Psoas muscle (tissue), 7 donors: ENCODE measurements at regions not wholly inside any gene's neighbourhood (a gene's known extent, or its start where the extent isn't known, plus 50 kb on each side); places are given as distances from the start of the nearest gene placed in this dataset.

Experiments
- ATAC-seq, 4 donors: fragments of 200-7000 bp; cut with Tn5 transposase; one replicate each; pipeline ENCODE4 v1.9.1; 2020; ENCODE audit warnings: moderate library complexity in 3 of 4, mild to moderate bottlenecking in 2 of 4
- DNase-seq, 2 donors: peaks; one replicate each; pipeline ENCODE4 v3.0.0-alpha.2; 2020
- H3K27ac ChIP-seq: fragments of 200-600 bp; one replicate; pipeline ENCODE4 v1.8.0; 2022
- H3K27me3 ChIP-seq, 3 donors: fragments of 200-600 bp in 1 of 3; one replicate each; pipeline versions ENCODE4 v1.6.1 to v1.8.0; 2013 to 2022; ENCODE audit warnings: low read length in 2 of 3, mild to moderate bottlenecking in 2 of 3, moderate library complexity in 1 of 3; ENCODE audit not compliant: insufficient read depth in 3 of 3
- H3K36me3 ChIP-seq, 2 donors: fragments of 200-600 bp in 1 of 2; one replicate each; pipeline versions ENCODE4 v1.6.1 to v1.8.0; 2013 to 2022; ENCODE audit warnings: low read depth in 1 of 2, mild to moderate bottlenecking in 1 of 2, moderate library complexity in 1 of 2; ENCODE audit not compliant: insufficient read depth in 1 of 2
- H3K4me1 ChIP-seq: fragments of 200-600 bp; one replicate; pipeline ENCODE4 v1.8.0; 2022
- H3K4me3 ChIP-seq: fragments of 200-600 bp; one replicate; pipeline ENCODE4 v1.8.0; 2022; ENCODE audit warnings: mild to moderate bottlenecking
- H3K9me3 ChIP-seq: fragments of 200-600 bp; one replicate; pipeline ENCODE4 v1.8.0; 2022
- CTCF ChIP-seq: fragments of 200-600 bp; IDR thresholded peaks from one replicate; pipeline ENCODE4 v1.8.0; 2022; ENCODE audit warnings: antibody characterized with exemption
- WGBS, 3 donors: extraction: QIAGEN DNeasy Blood & Tissue Kit; methylation state at CpG; one replicate each; pipeline versions ENCODE4 v1.1.6 to v1.1.7; 2013; 5-methylcytosine and 5-hydroxymethylcytosine counted together
- intact Hi-C, 2 donors: fragments of 100-400 bp; cut with DNase I; formaldehyde crosslinking; loops; one replicate each; pipeline versions ENCODE4 v1.11.0 to v1.14.2; 2022
- donor health status: healthy with polysubstance abuse.
- donor health status: DM: no; HTN: no; CAD: no; lungs with moderate emphysema.
- donor health status: Bipolar disorder and iron deficiency.
- donor health status: healthy.
- donor health status: DM: yes; HTN: yes; CAD: no.
- donor health status: DM: no; HTN: no; CAD: no.
- donor health status: DM: yes; HTN: yes; CAD: no.

- H3K4me3 ChIP-seq: no peak overlapping the region
- ATAC-seq (no peak), DNase-seq (no peak)
- intact Hi-C loops: no loop called here
- H3K9me3 ChIP-seq: no peaks in the 10 kb centered on the region
- H3K4me1 ChIP-seq: peaks cover 6% of the 10 kb centered on the region
- no peaks in the 10 kb centered on the region for H3K36me3 ChIP-seq
- H3K27ac ChIP-seq: no peak overlapping the region
- TF ChIP-seq CTCF: no peak
- 52 to 58% (median 58%) methylated on average over 1 of the region's 1 CpG for WGBS, 3 donors
- H3K27me3 ChIP-seq: no peaks in the 10 kb centered on the region
Measured at GRCh38 chr2:149741646-149742045, 154.1 kb upstream of the MMADHC start.

- no peaks in the 10 kb centered on the region for H3K27me3 ChIP-seq
- peaks cover 6% of the 10 kb centered on the region for H3K4me1 ChIP-seq
- H3K36me3 ChIP-seq: no peaks in the 10 kb centered on the region
- intact Hi-C loops: no loop called here
- ATAC-seq: no peak
- 83 to 91% (median 84%) methylated on average over 1 of the region's 1 CpG for WGBS, 3 donors
- no peak overlapping the region for H3K27ac ChIP-seq
- no peak overlapping the region for H3K4me3 ChIP-seq
- TF ChIP-seq CTCF: no peak
- DNase-seq: no peak
- no peaks in the 10 kb centered on the region for H3K9me3 ChIP-seq
Measured at GRCh38 chr2:149740490-149740889, 152.9 kb upstream of the MMADHC start.

- ATAC-seq: no peak
- intact Hi-C loops: no loop called here
Measured at GRCh38 chr2:149739883-149740265, 152.3 kb upstream of the MMADHC start.

GRCh38 chr2:149739171-149739882 is 151.8 kb upstream of the MMADHC start:
- Histone ChIP-seq H3K36me3 (no peaks in the 10 kb centered on the region), H3K27me3 (no peaks in the 10 kb centered on the region), H3K27ac (no peak overlapping the region), H3K9me3 (no peaks in the 10 kb centered on the region), H3K4me3 (no peak overlapping the region), H3K4me1 (peaks cover under 1% of the 10 kb centered on the region)
- DNase-seq (no peak), ATAC-seq (no peak)
- 84 to 89% (median 87%) methylated on average over 6 of the region's 6 CpGs for WGBS, 3 donors
- intact Hi-C loops: no loop called here
- no peak for TF ChIP-seq CTCF

More at GRCh38 chr2:149739883-149740265, 152.3 kb upstream of the MMADHC start:
- Histone ChIP-seq H3K4me1 (peaks cover 6% of the 10 kb centered on the region), H3K36me3 (no peaks in the 10 kb centered on the region), H3K27ac (no peak overlapping the region), H3K9me3 (no peaks in the 10 kb centered on the region), H3K27me3 (no peaks in the 10 kb centered on the region), H3K4me3 (no peak overlapping the region)
- no peak for TF ChIP-seq CTCF
- WGBS, 3 donors: 93 to 95% (median 93%) methylated on average over 4 of the region's 4 CpGs
- no peak for DNase-seq

GRCh38 chr2:149738767-149739166 is 151.2 kb upstream of the MMADHC start:
- intact Hi-C loops: no loop called here
- no peaks in the 10 kb centered on the region for H3K27me3 ChIP-seq
- no peaks in the 10 kb centered on the region for H3K9me3 ChIP-seq
- no peaks in the 10 kb centered on the region for H3K36me3 ChIP-seq
- no peaks in the 10 kb centered on the region for H3K4me1 ChIP-seq
- ATAC-seq (no peak), DNase-seq (no peak)
- no peak overlapping the region for H3K27ac ChIP-seq
- TF ChIP-seq CTCF: no peak
- no peak overlapping the region for H3K4me3 ChIP-seq
- 86 to 91% (median 91%) methylated on average over 1 of the region's 1 CpG for WGBS, 3 donors
